Naive thymus-derived CD4-positive, alpha-beta T cell (primary cell): ENCODE measurements at regions not wholly inside any gene's neighbourhood (a gene's known extent, or its start where the extent isn't known, plus 50 kb on each side); places are given as distances from the start of the nearest gene placed in this dataset.

ENCODE experiments used
- ATAC-seq: fragments of 150-1000 bp; cut with Tn5 transposase; 2 replicates; pipeline ENCODE4 v1.10.0; 2021; ENCODE audit warnings: mild to moderate bottlenecking, moderate library complexity
- CTCF ChIA-PET: fragments of 350-600 bp; sonication (Branson Sonifier 250); formaldehyde crosslinking; loops from one replicate; lab custom pipeline; 2021; ENCODE audit warnings: antibody characterized with exemption; lab: Charles Lee
- POLR2A ChIA-PET: fragments of 350-600 bp; sonication (Branson Sonifier 250); formaldehyde crosslinking; loops from one replicate; lab custom pipeline; 2021; ENCODE audit warnings: antibody characterized with exemption, inconsistent platforms; lab: Charles Lee
- DNase-seq, 9 donors: peaks; one replicate each; pipeline versions ENCODE4 v3.0.0 to v3.0.0-alpha.2; 2020 to 2022; ENCODE audit warnings: mixed read lengths in 1 of 9
- H3K27ac ChIP-seq: one replicate; pipeline ENCODE4 v1.7.0; 2013; ENCODE audit warnings: mild to moderate bottlenecking, low read depth, low read length, moderate library complexity
- H3K27me3 ChIP-seq, 2 donors: one replicate each; pipeline ENCODE4 v1.7.0; 2013; ENCODE audit warnings: low read length in 2 of 2, mild to moderate bottlenecking in 2 of 2, moderate library complexity in 2 of 2; ENCODE audit not compliant: control insufficient read depth in 2 of 2, insufficient read depth in 2 of 2
- H3K36me3 ChIP-seq, 3 experiments: 1 replicate in 2 of 3; 2 replicates in 1 of 3; pipeline ENCODE4 v1.7.0; 2013; ENCODE audit warnings: low read length in 3 of 3, mild to moderate bottlenecking in 3 of 3, moderate library complexity in 1 of 3; ENCODE audit not compliant: insufficient read depth in 3 of 3, control insufficient read depth in 2 of 3
- H3K4me1 ChIP-seq, 2 donors: one replicate each; pipeline ENCODE4 v1.7.0; 2013; ENCODE audit warnings: low read length in 2 of 2, mild to moderate bottlenecking in 2 of 2, moderate library complexity in 1 of 2; ENCODE audit not compliant: control insufficient read depth in 2 of 2, insufficient read depth in 2 of 2
- H3K4me3 ChIP-seq: 2 replicates; pipeline ENCODE4 v1.7.0; 2013; ENCODE audit warnings: mild to moderate bottlenecking, low read length
- H3K9me3 ChIP-seq, 3 experiments: 1 replicate in 2 of 3; 2 replicates in 1 of 3; pipeline ENCODE4 v1.7.0; 2013; ENCODE audit warnings: low read length in 3 of 3; ENCODE audit not compliant: control insufficient read depth in 2 of 3
- H3K27ac Mint-ChIP-seq, 9 donors: one replicate each; pipeline ENCODE4 v1.8.0; 2020 to 2022; ENCODE audit warnings: mixed read lengths in 9 of 9, mild to moderate bottlenecking in 8 of 9, moderate library complexity in 5 of 9, inconsistent platforms in 2 of 9
- H3K27me3 Mint-ChIP-seq, 5 donors: one replicate each; pipeline ENCODE4 v1.8.0; 2021 to 2022; ENCODE audit warnings: mixed read lengths in 5 of 5, mild to moderate bottlenecking in 1 of 5
- H3K36me3 Mint-ChIP-seq, 5 donors: one replicate each; pipeline ENCODE4 v1.8.0; 2020 to 2022; ENCODE audit warnings: mixed read lengths in 5 of 5, mild to moderate bottlenecking in 3 of 5, inconsistent platforms in 1 of 5
- H3K4me1 Mint-ChIP-seq, 7 donors: one replicate each; pipeline ENCODE4 v1.8.0; 2020 to 2022; ENCODE audit warnings: mixed read lengths in 7 of 7, mild to moderate bottlenecking in 3 of 7, inconsistent platforms in 1 of 7
- H3K4me3 Mint-ChIP-seq, 10 donors: one replicate each; pipeline ENCODE4 v1.8.0; 2020 to 2022; ENCODE audit warnings: mild to moderate bottlenecking in 10 of 10, mixed read lengths in 10 of 10, moderate library complexity in 6 of 10, inconsistent platforms in 2 of 10
- H3K9me3 Mint-ChIP-seq, 11 donors: one replicate each; pipeline ENCODE4 v1.8.0; 2020 to 2022; ENCODE audit warnings: mixed read lengths in 11 of 11, mild to moderate bottlenecking in 4 of 11, inconsistent platforms in 1 of 11, moderate library complexity in 1 of 11
- intact Hi-C, 2 donors: fragments of 100-400 bp; cut with micrococcal nuclease; formaldehyde crosslinking; loops; one replicate each; pipeline ENCODE4 v1.15.1; 2023

DNA sequence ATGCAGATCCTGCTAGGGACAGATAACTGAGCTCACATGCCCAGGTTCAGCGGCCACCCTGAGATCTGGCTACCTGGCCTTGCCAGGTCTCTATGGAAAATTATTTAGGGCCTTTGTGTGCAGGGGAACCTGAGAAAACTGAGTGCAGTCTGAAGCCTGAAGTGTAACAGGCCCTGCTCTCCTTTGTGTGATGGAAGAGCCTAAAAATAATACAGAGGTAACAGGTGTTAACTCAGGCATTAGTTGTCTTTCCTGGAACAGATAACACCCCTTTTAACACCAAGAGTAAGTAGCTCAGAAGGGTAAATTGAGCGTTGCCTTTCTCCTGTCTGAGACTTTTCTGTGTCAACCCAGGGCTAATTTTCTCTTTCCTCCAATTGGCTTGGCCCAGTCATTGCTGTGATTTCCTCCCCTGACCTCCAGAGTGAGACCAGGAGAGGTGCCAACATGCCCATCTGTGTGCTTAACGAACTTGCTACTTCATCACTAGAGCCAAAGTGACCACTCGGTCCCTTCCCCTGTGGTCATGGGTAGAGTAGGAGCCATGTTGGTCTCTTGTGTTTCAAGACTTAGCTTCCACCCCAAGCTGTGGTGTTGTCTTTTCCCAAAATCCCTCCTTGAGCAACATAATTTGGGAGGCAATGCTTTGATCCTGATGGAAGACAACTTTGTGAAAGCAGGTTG, 304.4 kb upstream of the JAG1 start:
- Histone ChIP-seq H3K9me3 (no peaks in the 10 kb centered on the region), H3K27me3 (no peaks in the 10 kb centered on the region), H3K27ac (no peak overlapping the region), H3K4me3 (no peak overlapping the region), H3K4me1 (no peaks in the 10 kb centered on the region), H3K36me3 (no peaks in the 10 kb centered on the region)
- H3K27ac Mint-ChIP-seq = no peak overlapping the region
- ChIA-PET CTCF (no interaction called here), POLR2A (no interaction called here)
- peaks cover 0 to 10% (median 0%) of the 10 kb centered on the region in 5 donors for H3K27me3 Mint-ChIP-seq
- no peak overlapping the region for H3K4me3 Mint-ChIP-seq
- DNase-seq (no peak), ATAC-seq (no peak)
- no peaks in the 10 kb centered on the region for H3K36me3 Mint-ChIP-seq
- intact Hi-C loops = no loop called here
- H3K9me3 Mint-ChIP-seq = peaks cover 0 to 12% (median 4%) of the 10 kb centered on the region in 11 donors
- H3K4me1 Mint-ChIP-seq = no peaks in the 10 kb centered on the region

DNA sequence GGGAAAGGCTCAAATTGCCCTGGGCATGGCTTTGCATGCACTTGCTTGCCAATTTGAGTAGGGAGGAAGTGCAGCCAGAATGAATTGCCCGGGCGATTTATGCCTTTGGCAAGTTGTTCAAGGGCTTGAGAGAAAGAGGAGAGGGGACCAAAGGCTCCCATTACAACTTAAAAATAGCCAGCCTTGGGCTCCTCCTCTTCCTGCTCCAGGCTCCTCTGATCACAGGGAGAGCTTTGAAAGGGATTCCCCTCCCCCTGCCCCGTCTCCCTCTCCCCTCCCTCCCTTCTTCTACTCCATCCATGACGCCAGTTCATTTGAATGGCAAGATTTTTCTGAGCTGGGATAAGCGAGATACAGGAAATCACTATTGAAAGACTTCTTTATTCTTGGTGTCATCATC, 304.9 kb upstream of the JAG1 start:
- Mint-ChIP-seq H3K4me3 (no peak overlapping the region), H3K36me3 (no peaks in the 10 kb centered on the region), H3K4me1 (no peaks in the 10 kb centered on the region), H3K27me3 (peaks cover 0 to 8% (median 0%) of the 10 kb centered on the region in 5 donors), H3K9me3 (peaks cover 0 to 12% (median 4%) of the 10 kb centered on the region in 11 donors), H3K27ac (no peak overlapping the region)
- Histone ChIP-seq H3K36me3 (no peaks in the 10 kb centered on the region), H3K4me3 (no peak overlapping the region), H3K9me3 (no peaks in the 10 kb centered on the region), H3K27me3 (no peaks in the 10 kb centered on the region), H3K27ac (no peak overlapping the region), H3K4me1 (no peaks in the 10 kb centered on the region)
- no peak for ATAC-seq
- intact Hi-C loops = no loop called here
- no peak for DNase-seq
- POLR2A ChIA-PET = no interaction called here
- CTCF ChIA-PET = no interaction called here

DNA sequence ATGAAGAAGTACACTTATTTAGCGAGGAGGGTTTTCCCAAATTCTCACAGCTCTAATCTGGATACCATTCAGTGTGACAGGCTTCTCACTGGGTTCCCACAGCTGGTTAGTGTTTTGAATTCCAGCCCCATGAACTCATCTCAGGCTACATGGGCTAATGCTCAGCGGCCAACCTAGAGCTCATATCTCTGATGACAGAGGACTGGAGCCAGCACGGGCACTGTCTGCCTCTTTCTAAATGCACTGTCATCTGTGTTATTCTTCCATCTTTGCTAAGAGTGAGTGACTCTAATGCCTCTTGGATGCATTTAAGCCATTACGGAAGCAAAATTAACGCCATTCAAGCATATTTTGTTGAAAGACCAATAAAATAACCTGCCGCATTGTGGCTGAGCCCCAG, 308.9 kb upstream of the JAG1 start:
- no peaks in the 10 kb centered on the region for H3K36me3 ChIP-seq
- Mint-ChIP-seq H3K36me3 (no peaks in the 10 kb centered on the region), H3K4me1 (no peaks in the 10 kb centered on the region), H3K27me3 (no peaks in the 10 kb centered on the region), H3K9me3 (peaks cover 0 to 7% (median 2%) of the 10 kb centered on the region in 11 donors), H3K27ac (peak overlapping the region in 1 of 9 donors; percentile 43), H3K4me3 (no peak overlapping the region)
- no peak overlapping the region for H3K4me3 ChIP-seq
- ChIA-PET CTCF (no interaction called here), POLR2A (no interaction called here)
- intact Hi-C loops = no loop called here
- H3K9me3 ChIP-seq = no peaks in the 10 kb centered on the region
- no peak overlapping the region for H3K27ac ChIP-seq
- ATAC-seq (no peak), DNase-seq (no peak)
- no peaks in the 10 kb centered on the region for H3K4me1 ChIP-seq
- H3K27me3 ChIP-seq = no peaks in the 10 kb centered on the region

DNA sequence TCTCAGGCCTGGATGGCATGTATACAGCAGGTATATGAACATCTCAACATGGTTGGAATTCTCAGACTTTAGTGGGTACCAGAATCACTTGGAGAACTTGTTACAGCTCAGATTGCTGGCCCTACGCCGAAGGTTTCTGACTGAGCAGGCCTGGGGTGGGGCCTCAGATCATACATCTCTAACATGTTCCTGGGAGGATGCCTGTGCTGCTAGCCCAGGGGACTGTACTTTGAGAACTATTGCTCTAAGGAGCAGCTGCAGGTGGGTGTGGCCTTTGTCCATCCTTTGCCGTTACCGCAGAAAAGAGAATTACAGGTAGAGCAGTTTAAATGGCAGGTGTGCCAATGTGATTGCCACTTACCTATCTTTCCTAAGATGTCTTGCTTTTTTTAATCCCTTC, 310.5 kb upstream of the JAG1 start:
- Mint-ChIP-seq H3K27me3 (no peaks in the 10 kb centered on the region), H3K27ac (no peak overlapping the region), H3K4me3 (no peak overlapping the region), H3K36me3 (no peaks in the 10 kb centered on the region), H3K9me3 (peaks cover 0 to 7% (median 2%) of the 10 kb centered on the region in 11 donors), H3K4me1 (no peaks in the 10 kb centered on the region)
- Histone ChIP-seq H3K27ac (no peak overlapping the region), H3K4me1 (no peaks in the 10 kb centered on the region), H3K9me3 (no peaks in the 10 kb centered on the region), H3K36me3 (no peaks in the 10 kb centered on the region), H3K27me3 (no peaks in the 10 kb centered on the region), H3K4me3 (no peak overlapping the region)
- intact Hi-C loops = no loop called here
- CTCF ChIA-PET = no interaction called here
- DNase-seq = no peak
- ATAC-seq = no peak
- POLR2A ChIA-PET = no interaction called here

DNA sequence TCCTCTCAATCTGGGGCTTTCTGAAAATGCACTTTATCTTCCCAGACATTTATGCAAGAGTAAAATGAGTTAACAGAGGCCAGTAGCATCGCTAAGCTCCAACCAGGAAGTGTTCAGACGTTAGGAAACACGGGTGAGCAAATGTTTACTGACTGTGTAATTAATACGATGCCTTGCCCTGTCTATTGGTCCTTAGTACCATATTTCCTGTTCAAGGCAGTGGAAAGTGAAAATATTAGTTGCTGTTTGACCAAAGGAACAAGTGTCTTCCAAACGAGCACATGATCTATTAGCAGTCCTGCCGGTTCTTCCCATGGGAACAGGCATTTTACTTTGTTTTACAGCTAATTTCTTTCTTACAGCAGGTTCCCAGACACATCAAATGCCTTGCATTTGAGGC, 311.1 kb upstream of the JAG1 start:
- Histone ChIP-seq H3K9me3 (no peaks in the 10 kb centered on the region), H3K36me3 (no peaks in the 10 kb centered on the region), H3K27ac (no peak overlapping the region), H3K4me3 (no peak overlapping the region), H3K4me1 (no peaks in the 10 kb centered on the region), H3K27me3 (no peaks in the 10 kb centered on the region)
- H3K36me3 Mint-ChIP-seq = no peaks in the 10 kb centered on the region
- no peak for ATAC-seq
- peaks cover 0 to 4% (median 3%) of the 10 kb centered on the region in 5 donors for H3K27me3 Mint-ChIP-seq
- intact Hi-C loops = no loop called here
- ChIA-PET CTCF (no interaction called here), POLR2A (no interaction called here)
- H3K27ac Mint-ChIP-seq = no peak overlapping the region
- no peaks in the 10 kb centered on the region for H3K4me1 Mint-ChIP-seq
- H3K9me3 Mint-ChIP-seq = peaks cover 0 to 13% (median 3%) of the 10 kb centered on the region in 11 donors
- H3K4me3 Mint-ChIP-seq = no peak overlapping the region
- DNase-seq = no peak

DNA sequence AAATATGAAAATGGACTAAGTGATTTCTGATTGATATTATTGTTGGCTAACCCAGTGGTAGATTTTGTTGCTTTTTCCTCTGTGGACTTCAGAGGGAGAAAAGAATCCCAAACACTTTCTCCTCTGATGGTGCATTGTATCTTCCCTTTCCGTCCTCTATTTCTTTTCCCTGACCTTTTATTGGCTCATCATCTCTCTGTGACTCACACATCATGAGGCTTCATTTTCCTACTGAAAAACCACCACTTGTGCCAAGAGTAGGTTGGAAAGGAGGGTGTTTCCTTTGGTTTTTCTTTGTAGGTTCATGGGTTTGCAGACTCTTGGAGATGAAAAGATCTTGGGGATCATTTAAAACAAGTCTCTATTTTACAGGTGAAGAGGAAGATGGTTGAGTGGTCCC, 311.7 kb upstream of the JAG1 start:
- DNase-seq (no peak), ATAC-seq (no peak)
- no peaks in the 10 kb centered on the region for H3K4me1 Mint-ChIP-seq
- H3K27me3 Mint-ChIP-seq = peaks cover 0 to 4% (median 3%) of the 10 kb centered on the region in 5 donors
- no peak overlapping the region for H3K27ac ChIP-seq
- no peak overlapping the region for H3K4me3 ChIP-seq
- H3K9me3 ChIP-seq = no peaks in the 10 kb centered on the region
- no peak overlapping the region for H3K27ac Mint-ChIP-seq
- ChIA-PET CTCF (no interaction called here), POLR2A (no interaction called here)
- no peak overlapping the region for H3K4me3 Mint-ChIP-seq
- no peaks in the 10 kb centered on the region for H3K27me3 ChIP-seq
- intact Hi-C loops = no loop called here
- no peaks in the 10 kb centered on the region for H3K36me3 ChIP-seq
- peaks cover 0 to 11% (median 3%) of the 10 kb centered on the region in 11 donors for H3K9me3 Mint-ChIP-seq
- H3K4me1 ChIP-seq = no peaks in the 10 kb centered on the region
- H3K36me3 Mint-ChIP-seq = no peaks in the 10 kb centered on the region

DNA sequence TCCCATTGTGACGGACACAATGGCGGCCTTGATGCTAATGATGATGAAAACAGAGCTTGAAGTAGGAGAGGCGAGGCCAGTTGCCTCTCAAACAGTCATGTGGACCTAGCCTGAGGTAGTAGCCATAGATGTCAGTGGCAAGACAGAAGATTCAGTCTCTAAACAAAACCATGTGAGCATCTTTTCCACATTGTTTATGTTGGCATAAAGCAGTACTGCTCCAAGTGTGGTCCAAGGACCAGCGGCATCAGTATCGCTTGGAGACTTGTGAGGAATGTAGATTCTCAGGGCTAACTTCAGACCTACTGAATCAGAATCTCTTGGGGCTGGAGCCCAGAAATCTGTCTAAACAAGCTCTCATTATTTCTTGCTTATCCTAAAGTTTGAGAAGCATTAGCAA, 312.8 kb upstream of the JAG1 start:
- Histone ChIP-seq H3K27me3 (no peaks in the 10 kb centered on the region), H3K4me3 (no peak overlapping the region), H3K4me1 (no peaks in the 10 kb centered on the region), H3K36me3 (no peaks in the 10 kb centered on the region), H3K27ac (no peak overlapping the region), H3K9me3 (no peaks in the 10 kb centered on the region)
- Mint-ChIP-seq H3K36me3 (no peaks in the 10 kb centered on the region), H3K4me3 (no peak overlapping the region), H3K27me3 (peaks cover 0 to 4% (median 3%) of the 10 kb centered on the region in 5 donors), H3K27ac (no peak overlapping the region), H3K9me3 (peaks cover 0 to 15% (median 3%) of the 10 kb centered on the region in 11 donors), H3K4me1 (no peaks in the 10 kb centered on the region)
- intact Hi-C loops = no loop called here
- POLR2A ChIA-PET = no interaction called here
- ATAC-seq (no peak), DNase-seq (no peak)
- CTCF ChIA-PET = no interaction called here
